Kasumi-1 (cell line): ENCODE measurements at regions not wholly inside any gene's neighbourhood (a gene's known extent, or its start where the extent isn't known, plus 50 kb on each side); places are given as distances from the start of the nearest gene placed in this dataset.
"Not testable (repeated sequence)": the region's sequence is repeated elsewhere in the genome, so short reads cannot be mapped to it uniquely, and the experiment has no call there.

Source experiments
- DNase-seq, 2 experiments: peaks; one replicate each; lab custom pipeline; 2025; lab: John Stamatoyannopoulos, UW

- no peak for DNase-seq
Observed at GRCh38 chr5:120150770-120151169, 313.3 kb upstream of the PRR16 start.

GRCh38 chr5:120151181-120151580, 312.9 kb upstream of the PRR16 start:
- DNase-seq, result no peak

GRCh38 chr5:120151825-120152224, 312.3 kb upstream of the PRR16 start:
- DNase-seq, result no peak

GRCh38 chr5:120152472-120152871, 311.6 kb upstream of the PRR16 start:
- no peak for DNase-seq

GRCh38 chr5:120152931-120153330, 311.2 kb upstream of the PRR16 start:
- no peak for DNase-seq

GRCh38 chr5:120153551-120153950, 310.5 kb upstream of the PRR16 start:
- no peak for DNase-seq

- DNase-seq, result no peak
Observed at GRCh38 chr5:120155873-120156272, 308.2 kb upstream of the PRR16 start.

GRCh38 chr5:120158211-120158610, 305.9 kb upstream of the PRR16 start:
- no peak for DNase-seq

- DNase-seq, result no peak
Observed at GRCh38 chr5:120159155-120159554, 304.9 kb upstream of the PRR16 start.

GRCh38 chr5:120160124-120160895, 303.8 kb upstream of the PRR16 start:
- no peak for DNase-seq

GRCh38 chr5:120162321-120162720, 301.8 kb upstream of the PRR16 start:
- no peak for DNase-seq

- DNase-seq, result no peak
Observed at GRCh38 chr5:120164037-120164436, 300.1 kb upstream of the PRR16 start.

- DNase-seq, result no peak
Observed at GRCh38 chr5:120164986-120165385, 299.1 kb upstream of the PRR16 start.

GRCh38 chr5:120173125-120173524, 291.0 kb upstream of the PRR16 start:
- no peak for DNase-seq

- no peak for DNase-seq
Observed at GRCh38 chr5:120174089-120174488, 290.0 kb upstream of the PRR16 start.

- DNase-seq, result not testable (repeated sequence)
Observed at GRCh38 chr5:120181238-120181637, 282.9 kb upstream of the PRR16 start.

- not testable (repeated sequence) for DNase-seq
Observed at GRCh38 chr5:120194650-120195049, 269.4 kb upstream of the PRR16 start.

- DNase-seq, result no peak
Observed at GRCh38 chr5:120199559-120199958, 264.5 kb upstream of the PRR16 start.

GRCh38 chr5:120207129-120207528, 257.0 kb upstream of the PRR16 start:
- no peak for DNase-seq

GRCh38 chr5:120217001-120217400, 247.1 kb upstream of the PRR16 start:
- DNase-seq, result no peak

- no peak for DNase-seq
Observed at GRCh38 chr5:120219988-120220387, 244.1 kb upstream of the PRR16 start.

- no peak for DNase-seq
Observed at GRCh38 chr5:120225524-120225923, 238.6 kb upstream of the PRR16 start.

GRCh38 chr5:120228262-120229031, 235.7 kb upstream of the PRR16 start:
- DNase-seq, result no peak
